ENCODE measurements at regions not wholly inside any gene's neighbourhood (a gene's known extent, or its start where the extent isn't known, plus 50 kb on each side); places are given as distances from the start of the nearest gene placed in this dataset.

DNA sequence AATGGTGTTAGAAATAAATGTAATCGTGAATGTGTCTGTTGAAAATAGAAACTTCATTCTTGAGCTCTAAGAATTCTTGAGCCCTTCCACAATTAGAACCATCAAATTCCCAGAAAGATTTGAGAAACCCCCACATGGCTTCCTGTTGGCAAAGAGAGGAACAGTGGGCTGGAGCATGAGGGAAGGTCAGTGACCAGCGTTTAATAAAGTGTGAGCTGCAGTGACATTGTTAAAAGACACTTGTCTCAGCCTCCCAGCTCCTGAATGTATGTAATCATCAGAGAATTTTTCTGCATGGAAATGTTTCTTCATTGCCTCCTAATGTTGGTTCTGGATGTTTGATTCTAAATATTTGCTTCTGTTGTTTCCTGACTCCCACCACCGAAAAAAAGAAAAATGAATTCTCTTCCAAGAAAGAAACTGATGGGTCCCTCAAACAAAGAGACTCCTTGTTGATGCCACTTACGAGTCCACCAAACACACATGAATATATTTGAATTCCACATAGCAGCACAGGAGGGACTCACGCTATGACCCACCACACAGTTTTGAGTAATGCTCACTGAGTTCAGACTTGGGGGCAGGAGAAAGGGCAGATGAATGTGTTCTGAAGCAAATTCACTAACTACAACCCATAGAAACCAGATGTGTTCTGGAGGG, 225.1 kb upstream of the KLHL29 start:
- H3K27ac ChIP-seq (ENCODE audit: low read depth, low read length) = no peak overlapping the region
- ChIA-PET POLR2A (no interaction called here), CTCF (no interaction called here), RAD21 (ENCODE audit: low non-redundant PET in 1 of 2, low total read pairs in 2 of 2, uncharacterized antibody in 2 of 2, unreplicated experiment in 2 of 2) (no interaction called here)
- H3K9me2 ChIP-seq (ENCODE audit: insufficient read depth) = no peaks in the 10 kb centered on the region
- H3K4me1 ChIP-seq (ENCODE audit: control insufficient read depth in 1 of 2, insufficient read depth in 2 of 2, low read length in 2 of 2) = no peaks in the 10 kb centered on the region
- no peaks in the 10 kb centered on the region for H3K36me3 ChIP-seq (ENCODE audit: control insufficient read depth in 1 of 2, insufficient read depth in 2 of 2, low read length in 2 of 2)
- H3K79me2 ChIP-seq (ENCODE audit: insufficient read depth, low read length) = no peaks in the 10 kb centered on the region
- H3K9ac ChIP-seq (ENCODE audit: low read length) = no peak overlapping the region
- intact Hi-C loops (cut with micrococcal nuclease) = no loop called here
- no peaks in the 10 kb centered on the region for H3K9me3 ChIP-seq (ENCODE audit: control insufficient read depth in 1 of 2, insufficient read depth in 1 of 2, low read depth in 1 of 2, low read length in 2 of 2)
- H2AFZ ChIP-seq (ENCODE audit: low read depth, low read length, poor library complexity, severe bottlenecking) = no peak overlapping the region
- H3K27me3 ChIP-seq (ENCODE audit: insufficient read depth, low read length) = no peaks in the 10 kb centered on the region; the same call in 1 of the 2 replicates
- H3K4me2 ChIP-seq (ENCODE audit: low read length) = no peak overlapping the region
- no peak for DNase-seq (ENCODE audit: low read depth, low spot score)
- no peaks in the 10 kb centered on the region for H4K20me1 ChIP-seq (ENCODE audit: insufficient read depth)
- TF ChIP-seq FOSL1 (IDR thresholded peaks at IDR 0.05; ENCODE audit: low read depth) (no peak), EZH2phosphoT487 (IDR thresholded peaks at IDR 0.05; ENCODE audit: borderline replicate concordance) (no peak), RAD21 (IDR thresholded peaks at IDR 0.05; ENCODE audit: low read depth) (no peak), TCF7L2 (IDR thresholded peaks at IDR 0.05; ENCODE audit: borderline replicate concordance, extremely low read depth, insufficient read depth, insufficient read length) (no peak), ELF1 (IDR thresholded peaks at IDR 0.05; ENCODE audit: borderline replicate concordance, low read depth) (no peak), ATF3 (IDR thresholded peaks at IDR 0.05) (no peak), SRF (IDR thresholded peaks at IDR 0.05; ENCODE audit: low read depth) (no peak), EGR1 (IDR thresholded peaks at IDR 0.05; ENCODE audit: low read depth) (no peak)
- ATAC-seq = no peak
- no peak overlapping the region for H3K4me3 ChIP-seq (replicated peaks in 1 of 2; ENCODE audit: low read depth in 1 of 2, low read length in 2 of 2)
- BruUV-seq (replicated peaks) = no TSS peak

GRCh38 chr2:23164173-23164572, 220.8 kb upstream of the KLHL29 start:
- RAD21 ChIA-PET (ENCODE audit: low non-redundant PET in 1 of 2, low total read pairs in 2 of 2, uncharacterized antibody in 2 of 2, unreplicated experiment in 2 of 2) = no interaction called here
- intact Hi-C loops (cut with micrococcal nuclease) = no loop called here
- ATAC-seq = no peak

More at GRCh38 chr2:23164173-23164572, 220.8 kb upstream of the KLHL29 start:
- TF ChIP-seq EZH2phosphoT487 (IDR thresholded peaks at IDR 0.05; ENCODE audit: borderline replicate concordance) = no peak
- no peaks in the 10 kb centered on the region for H3K9me2 ChIP-seq (ENCODE audit: insufficient read depth)
- BruUV-seq (replicated peaks) = no TSS peak
- H2AFZ ChIP-seq (ENCODE audit: low read depth, low read length, poor library complexity, severe bottlenecking) = no peak overlapping the region
- no peaks in the 10 kb centered on the region for H4K20me1 ChIP-seq (ENCODE audit: insufficient read depth)
- H3K27ac ChIP-seq (ENCODE audit: low read depth, low read length) = no peak overlapping the region
- no peaks in the 10 kb centered on the region for H3K36me3 ChIP-seq (ENCODE audit: control insufficient read depth in 1 of 2, insufficient read depth in 2 of 2, low read length in 2 of 2)
- H3K79me2 ChIP-seq (ENCODE audit: insufficient read depth, low read length) = no peaks in the 10 kb centered on the region
- H3K4me1 ChIP-seq (ENCODE audit: control insufficient read depth in 1 of 2, insufficient read depth in 2 of 2, low read length in 2 of 2) = no peaks in the 10 kb centered on the region
- no peak overlapping the region for H3K9ac ChIP-seq (ENCODE audit: low read length)
- no peak for DNase-seq (ENCODE audit: low read depth, low spot score)
- no peak overlapping the region for H3K4me2 ChIP-seq (ENCODE audit: low read length)
- peaks cover 4% of the 10 kb centered on the region; the same call in 1 of the 2 replicates for H3K27me3 ChIP-seq (ENCODE audit: insufficient read depth, low read length)
- no peaks in the 10 kb centered on the region for H3K9me3 ChIP-seq (ENCODE audit: control insufficient read depth in 1 of 2, insufficient read depth in 1 of 2, low read depth in 1 of 2, low read length in 2 of 2)
- H3K4me3 ChIP-seq (replicated peaks in 1 of 2; ENCODE audit: low read depth in 1 of 2, low read length in 2 of 2) = no peak overlapping the region
- ChIA-PET CTCF (no interaction called here), POLR2A (no interaction called here)
